ENCODE measurements at regions not wholly inside any gene's neighbourhood (a gene's known extent, or its start where the extent isn't known, plus 50 kb on each side); places are given as distances from the start of the nearest gene placed in this dataset.

DNA sequence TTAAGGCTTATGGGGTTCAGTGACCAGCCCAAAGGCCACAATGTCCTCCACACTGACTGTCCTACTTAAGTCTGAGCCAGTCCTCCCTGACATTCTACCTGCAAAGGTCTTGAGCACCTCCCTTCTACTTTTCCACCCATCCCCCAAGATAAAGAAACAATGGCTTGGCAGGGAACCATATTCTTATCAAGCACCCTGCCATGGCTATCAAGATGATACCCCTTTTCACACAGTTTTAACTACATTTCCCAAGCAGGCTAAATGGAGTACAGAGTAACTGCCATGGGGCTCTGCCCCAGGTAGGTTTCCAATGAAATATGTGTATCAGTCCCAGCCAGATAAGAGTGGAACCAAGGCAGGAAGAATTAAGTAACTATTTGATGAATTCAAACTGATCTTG is 85.9 kb upstream of the MOCS1 start:
- Histone ChIP-seq H3K27ac (no peak overlapping the region), H3K27me3 (no peaks in the 10 kb centered on the region), H3K4me3 (ENCODE audit: low read depth in 1 of 2, low read length in 1 of 2) (no peak overlapping the region), H3K36me3 (no peaks in the 10 kb centered on the region), H3K4me1 (ENCODE audit: control insufficient read depth in 1 of 2, insufficient read depth in 1 of 2, low read depth in 1 of 2, low read length in 1 of 2) (no peaks in the 10 kb centered on the region), H3K9me3 (no peaks in the 10 kb centered on the region)
- TF ChIP-seq, protein P1, sequence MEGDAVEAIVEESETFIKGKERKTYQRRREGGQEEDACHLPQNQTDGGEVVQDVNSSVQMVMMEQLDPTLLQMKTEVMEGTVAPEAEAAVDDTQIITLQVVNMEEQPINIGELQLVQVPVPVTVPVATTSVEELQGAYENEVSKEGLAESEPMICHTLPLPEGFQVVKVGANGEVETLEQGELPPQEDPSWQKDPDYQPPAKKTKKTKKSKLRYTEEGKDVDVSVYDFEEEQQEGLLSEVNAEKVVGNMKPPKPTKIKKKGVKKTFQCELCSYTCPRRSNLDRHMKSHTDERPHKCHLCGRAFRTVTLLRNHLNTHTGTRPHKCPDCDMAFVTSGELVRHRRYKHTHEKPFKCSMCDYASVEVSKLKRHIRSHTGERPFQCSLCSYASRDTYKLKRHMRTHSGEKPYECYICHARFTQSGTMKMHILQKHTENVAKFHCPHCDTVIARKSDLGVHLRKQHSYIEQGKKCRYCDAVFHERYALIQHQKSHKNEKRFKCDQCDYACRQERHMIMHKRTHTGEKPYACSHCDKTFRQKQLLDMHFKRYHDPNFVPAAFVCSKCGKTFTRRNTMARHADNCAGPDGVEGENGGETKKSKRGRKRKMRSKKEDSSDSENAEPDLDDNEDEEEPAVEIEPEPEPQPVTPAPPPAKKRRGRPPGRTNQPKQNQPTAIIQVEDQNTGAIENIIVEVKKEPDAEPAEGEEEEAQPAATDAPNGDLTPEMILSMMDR (IDR thresholded peaks at IDR 0.05) = no peak

DNA sequence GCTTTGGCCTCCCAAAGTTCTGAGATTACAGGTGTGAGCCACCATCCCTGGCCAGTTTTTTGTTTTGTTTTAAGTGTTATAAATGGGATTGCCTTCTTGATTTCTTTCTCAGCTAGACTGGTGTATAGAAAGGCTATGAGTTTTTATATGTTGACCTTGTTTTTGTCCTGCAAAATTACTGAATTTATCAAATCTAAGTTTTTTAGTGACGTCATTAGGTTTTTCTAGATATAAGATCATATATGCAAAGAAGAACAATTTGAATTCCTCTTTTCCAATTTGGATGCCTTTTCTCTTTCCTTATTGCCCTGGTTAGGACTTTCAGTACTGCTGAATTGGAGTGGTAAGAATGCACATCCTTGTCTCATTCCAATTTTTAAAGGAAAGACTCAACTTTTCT is 81.3 kb upstream of the MOCS1 start:
- TF ChIP-seq, protein P1 (IDR thresholded peaks at IDR 0.05) = no peak
- no peaks in the 10 kb centered on the region for H3K4me1 ChIP-seq (ENCODE audit: control insufficient read depth in 1 of 2, insufficient read depth in 1 of 2, low read depth in 1 of 2, low read length in 1 of 2)
- no peak overlapping the region for H3K27ac ChIP-seq
- H3K4me3 ChIP-seq (ENCODE audit: low read depth in 1 of 2, low read length in 1 of 2) = no peak overlapping the region
- no peaks in the 10 kb centered on the region for H3K36me3 ChIP-seq
- no peaks in the 10 kb centered on the region for H3K27me3 ChIP-seq
- H3K9me3 ChIP-seq = no peaks in the 10 kb centered on the region

DNA sequence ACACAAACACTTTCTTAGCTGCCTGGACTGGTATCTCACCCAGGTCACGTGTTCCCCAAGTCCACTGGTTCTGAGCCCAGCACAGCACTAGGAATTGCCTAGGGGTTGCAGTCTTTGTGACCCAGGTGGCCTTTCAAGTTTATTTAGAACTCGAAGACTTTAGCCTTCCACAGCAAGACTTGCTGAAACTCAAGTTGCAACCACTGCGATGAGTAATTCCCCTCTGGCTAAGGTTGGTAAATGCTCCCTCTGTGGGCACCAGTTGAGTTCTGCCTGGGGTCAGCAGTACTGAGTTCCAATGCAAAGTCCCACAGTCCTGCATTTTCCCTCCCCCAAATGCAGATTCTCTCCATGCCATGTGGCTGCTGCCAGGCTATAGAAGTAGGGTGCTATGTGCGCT is 77.6 kb upstream of the MOCS1 start:
- Histone ChIP-seq H3K4me3 (ENCODE audit: low read depth in 1 of 2, low read length in 1 of 2) (no peak overlapping the region), H3K9me3 (no peaks in the 10 kb centered on the region), H3K27me3 (no peaks in the 10 kb centered on the region), H3K36me3 (no peaks in the 10 kb centered on the region), H3K4me1 (ENCODE audit: control insufficient read depth in 1 of 2, insufficient read depth in 1 of 2, low read depth in 1 of 2, low read length in 1 of 2) (no peaks in the 10 kb centered on the region), H3K27ac (no peak overlapping the region)
- TF ChIP-seq, protein P1 (IDR thresholded peaks at IDR 0.05) = no peak

DNA sequence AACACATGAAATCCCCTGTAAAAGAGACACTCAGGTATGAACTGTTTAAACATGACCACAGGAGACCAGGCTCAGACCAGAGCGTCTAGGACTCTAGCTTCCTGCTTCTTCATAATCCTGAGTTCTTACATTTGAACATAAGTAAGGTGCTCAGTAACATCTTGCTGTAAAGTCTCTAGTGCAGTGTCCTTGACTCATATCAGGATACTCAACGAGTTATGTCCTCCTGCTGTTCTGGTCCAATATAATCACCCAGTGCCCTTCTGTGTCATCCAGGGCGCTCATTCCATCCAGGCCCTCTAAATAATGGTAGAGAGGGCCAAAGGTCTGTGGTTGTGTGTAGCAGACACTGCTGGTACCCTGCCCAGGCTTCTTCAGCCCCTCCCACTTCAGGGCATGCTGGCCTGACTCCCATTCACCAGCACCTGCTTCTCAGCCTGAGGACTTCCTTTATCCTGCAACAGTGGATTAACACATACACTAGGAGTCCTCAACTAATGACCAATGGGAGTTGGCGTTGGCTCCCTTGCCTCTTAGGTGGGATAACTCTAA is 66.8 kb upstream of the MOCS1 start:
- no peaks in the 10 kb centered on the region for H3K4me1 ChIP-seq (ENCODE audit: control insufficient read depth in 1 of 2, insufficient read depth in 1 of 2, low read depth in 1 of 2, low read length in 1 of 2)
- H3K4me3 ChIP-seq (ENCODE audit: low read depth in 1 of 2, low read length in 1 of 2) = no peak overlapping the region
- no peaks in the 10 kb centered on the region for H3K36me3 ChIP-seq
- TF ChIP-seq, protein P1 (IDR thresholded peaks at IDR 0.05) = no peak
- H3K27ac ChIP-seq = no peak overlapping the region
- H3K27me3 ChIP-seq = no peaks in the 10 kb centered on the region
- no peaks in the 10 kb centered on the region for H3K9me3 ChIP-seq

DNA sequence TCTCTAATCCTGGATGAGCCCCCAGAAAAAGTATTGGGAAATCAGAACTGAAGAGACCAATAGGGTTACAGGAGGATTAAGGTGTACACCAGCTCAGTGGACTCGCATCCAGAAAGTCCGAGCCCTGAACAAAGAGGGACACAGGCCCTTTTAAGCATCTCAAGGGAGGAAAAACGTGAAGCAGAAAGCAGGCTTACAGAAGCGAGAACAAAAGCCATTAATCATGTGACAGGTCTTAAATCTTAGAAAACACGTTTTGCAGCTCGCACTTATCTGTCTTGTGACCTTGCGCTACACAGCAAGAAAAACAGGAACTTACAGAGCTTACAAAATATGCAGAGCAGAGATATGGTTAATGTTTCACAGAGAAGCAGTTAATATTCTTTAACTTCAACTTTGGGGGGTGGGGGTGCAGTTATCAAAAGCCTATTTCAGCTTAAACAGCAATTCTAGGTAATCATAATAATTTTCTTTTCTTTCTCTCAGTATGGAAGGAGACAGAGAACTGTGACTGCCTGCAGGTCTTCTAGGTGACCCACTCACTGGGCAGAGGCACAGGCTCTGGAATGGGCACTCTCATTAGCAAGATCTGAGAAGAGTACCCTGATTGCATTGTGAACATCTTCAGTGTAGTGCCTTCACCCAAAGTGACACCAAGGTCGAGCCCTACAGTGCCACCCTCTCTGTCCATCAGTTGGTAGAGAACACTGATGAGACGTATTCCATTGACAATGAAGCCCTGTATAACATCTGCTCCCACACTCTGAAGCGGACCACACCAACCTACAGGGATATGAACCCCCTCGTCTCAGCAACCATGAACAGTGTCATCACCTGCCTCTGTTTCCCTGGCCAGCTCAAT is 65.0 kb upstream of the MOCS1 start:
- no peaks in the 10 kb centered on the region for H3K4me1 ChIP-seq (ENCODE audit: control insufficient read depth in 1 of 2, insufficient read depth in 1 of 2, low read depth in 1 of 2, low read length in 1 of 2)
- TF ChIP-seq, protein P1 (IDR thresholded peaks at IDR 0.05) = no peak
- H3K4me3 ChIP-seq (ENCODE audit: low read depth in 1 of 2, low read length in 1 of 2) = no peak overlapping the region
- no peak overlapping the region for H3K27ac ChIP-seq
- no peaks in the 10 kb centered on the region for H3K36me3 ChIP-seq
- H3K9me3 ChIP-seq = no peaks in the 10 kb centered on the region
- no peaks in the 10 kb centered on the region for H3K27me3 ChIP-seq

Data from neutrophil (primary cell).